Cardiac muscle cell (in vitro differentiated cells and primary cell): ENCODE measurements at regions not wholly inside any gene's neighbourhood (a gene's known extent, or its start where the extent isn't known, plus 50 kb on each side); places are given as distances from the start of the nearest gene placed in this dataset.

ENCODE experiments used
- DNase-seq, 2 donors: peaks; one replicate each; pipeline versions ENCODE4 v3.0.0 to v3.0.0-alpha.2; 2010 to 2017; ENCODE audit warnings: low read depth in 1 of 2, low spot score in 1 of 2
- H3K27ac ChIP-seq: fragments of 200-600 bp; sonication (generic); 2 replicates; pipeline ENCODE4 v1.5.1; 2016
- H3K27me3 ChIP-seq: fragments of 200-600 bp; sonication (generic); 2 replicates; pipeline ENCODE4 v1.6.0; 2016; ENCODE audit warnings: control low read depth
- H3K36me3 ChIP-seq: fragments of 200-600 bp; sonication (generic); 2 replicates; pipeline ENCODE4 v1.5.1; 2016; ENCODE audit warnings: control low read depth
- H3K4me1 ChIP-seq: fragments of 200-600 bp; sonication (generic); 2 replicates; pipeline ENCODE4 v1.8.1; 2017; ENCODE audit warnings: low read depth, mild to moderate bottlenecking, mixed run types
- H3K4me3 ChIP-seq: fragments of 200-600 bp; sonication (generic); 2 replicates; pipeline ENCODE4 v1.5.1; 2016; ENCODE audit warnings: mild to moderate bottlenecking
- H3K9me3 ChIP-seq: fragments of 200-600 bp; sonication (generic); 2 replicates; pipeline ENCODE4 v1.5.1; 2017; ENCODE audit warnings: low read depth, mild to moderate bottlenecking, control low read depth
- CTCF ChIP-seq: IDR thresholded peaks from 2 replicates; pipeline ENCODE4 v1.5.1; 2012; ENCODE audit warnings: low read depth, mild to moderate bottlenecking, low read length

- Histone ChIP-seq H3K36me3 (no peaks in the 10 kb centered on the region), H3K4me1 (peaks cover 6% of the 10 kb centered on the region), H3K27ac (no peak overlapping the region), H3K9me3 (no peaks in the 10 kb centered on the region), H3K4me3 (no peak overlapping the region), H3K27me3 (no peaks in the 10 kb centered on the region)
- no peak for DNase-seq
- TF ChIP-seq CTCF: no peak
Measured at GRCh38 chr6:90412538-90413369, 116.1 kb upstream of the BACH2 start.

DNA sequence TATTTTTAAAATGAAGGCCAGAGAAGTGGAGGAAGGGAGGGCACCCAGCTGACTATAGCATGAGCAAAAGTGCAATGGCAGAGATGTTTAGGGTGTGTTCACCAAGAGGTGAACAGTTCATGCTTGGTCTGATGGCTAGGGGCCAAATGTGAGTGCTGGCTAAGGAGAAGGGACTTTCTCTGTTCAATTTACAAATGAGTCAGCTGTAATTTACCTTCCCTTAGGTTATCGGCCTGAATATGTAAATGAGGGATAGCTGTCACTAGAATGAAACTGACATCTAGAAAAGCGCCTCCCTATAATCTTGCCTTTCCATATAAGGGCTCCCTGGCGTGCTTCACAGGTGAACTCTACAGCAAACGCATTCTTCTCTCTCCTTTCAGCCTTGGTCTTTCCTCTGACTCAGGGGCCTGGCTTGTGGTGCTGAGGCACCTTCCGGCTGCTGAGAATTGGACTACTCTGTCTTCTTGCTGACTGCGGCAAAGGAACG is 114.7 kb upstream of the BACH2 start:
- H3K27ac ChIP-seq: no peak overlapping the region
- TF ChIP-seq CTCF: no peak
- no peak overlapping the region for H3K4me3 ChIP-seq
- H3K36me3 ChIP-seq: no peaks in the 10 kb centered on the region
- H3K9me3 ChIP-seq: no peaks in the 10 kb centered on the region
- peaks cover 6% of the 10 kb centered on the region for H3K4me1 ChIP-seq
- no peak for DNase-seq
- no peaks in the 10 kb centered on the region for H3K27me3 ChIP-seq

- no peak overlapping the region for H3K4me3 ChIP-seq
- no peak for TF ChIP-seq CTCF
- DNase-seq: no peak
- H3K27me3 ChIP-seq: no peaks in the 10 kb centered on the region
- H3K36me3 ChIP-seq: no peaks in the 10 kb centered on the region
- no peaks in the 10 kb centered on the region for H3K9me3 ChIP-seq
- H3K4me1 ChIP-seq: peaks cover 6% of the 10 kb centered on the region
- H3K27ac ChIP-seq: no peak overlapping the region
Measured at GRCh38 chr6:90409700-90410099, 113.1 kb upstream of the BACH2 start.

- Histone ChIP-seq H3K27me3 (no peaks in the 10 kb centered on the region), H3K27ac (no peak overlapping the region), H3K36me3 (no peaks in the 10 kb centered on the region), H3K4me3 (no peak overlapping the region), H3K9me3 (no peaks in the 10 kb centered on the region), H3K4me1 (peaks cover 11% of the 10 kb centered on the region)
- peak; percentile 9 to 35 for DNase-seq
- TF ChIP-seq CTCF: no peak
Measured at GRCh38 chr6:90406957-90407356, 110.3 kb upstream of the BACH2 start.

DNA sequence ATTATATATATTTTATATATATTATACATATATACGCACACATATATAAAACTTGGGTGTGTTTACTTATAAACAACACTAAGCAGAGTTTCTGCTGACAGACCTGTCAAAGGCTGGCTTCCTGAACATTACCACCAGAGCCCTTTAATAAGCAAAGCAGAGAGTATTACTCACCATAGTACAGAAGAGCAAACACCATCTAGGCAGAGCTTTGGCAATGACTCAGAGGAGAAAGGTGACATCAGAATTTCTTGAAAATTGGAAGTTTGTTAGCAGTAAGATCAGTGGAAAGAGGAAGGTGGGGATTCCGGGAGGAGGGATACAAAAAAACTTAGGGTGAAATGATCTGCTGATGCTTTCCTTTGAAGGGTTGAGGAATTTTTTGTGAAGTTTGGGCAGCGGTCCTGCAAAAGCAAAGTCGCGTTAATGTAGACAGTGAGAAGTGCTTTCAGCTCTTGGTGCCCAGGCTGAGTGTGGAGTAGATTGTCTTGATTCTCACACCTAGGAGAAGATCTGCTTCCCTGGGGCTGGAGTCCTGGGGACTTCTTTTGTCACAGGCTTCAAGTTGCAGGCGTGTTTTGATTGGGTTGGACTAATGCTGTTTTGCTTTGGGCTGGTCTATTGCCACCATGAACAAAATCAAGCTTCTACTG is 109.6 kb upstream of the BACH2 start:
- TF ChIP-seq CTCF: no peak
- H3K9me3 ChIP-seq: no peaks in the 10 kb centered on the region
- H3K4me1 ChIP-seq: peaks cover 11% of the 10 kb centered on the region
- peak in 1 of 2 donors; percentile 52 for DNase-seq
- H3K36me3 ChIP-seq: no peaks in the 10 kb centered on the region
- no peaks in the 10 kb centered on the region for H3K27me3 ChIP-seq
- no peak overlapping the region for H3K27ac ChIP-seq
- H3K4me3 ChIP-seq: no peak overlapping the region
